ENCODE measurements at regions not wholly inside any gene's neighbourhood (a gene's known extent, or its start where the extent isn't known, plus 50 kb on each side); places are given as distances from the start of the nearest gene placed in this dataset.

DNA sequence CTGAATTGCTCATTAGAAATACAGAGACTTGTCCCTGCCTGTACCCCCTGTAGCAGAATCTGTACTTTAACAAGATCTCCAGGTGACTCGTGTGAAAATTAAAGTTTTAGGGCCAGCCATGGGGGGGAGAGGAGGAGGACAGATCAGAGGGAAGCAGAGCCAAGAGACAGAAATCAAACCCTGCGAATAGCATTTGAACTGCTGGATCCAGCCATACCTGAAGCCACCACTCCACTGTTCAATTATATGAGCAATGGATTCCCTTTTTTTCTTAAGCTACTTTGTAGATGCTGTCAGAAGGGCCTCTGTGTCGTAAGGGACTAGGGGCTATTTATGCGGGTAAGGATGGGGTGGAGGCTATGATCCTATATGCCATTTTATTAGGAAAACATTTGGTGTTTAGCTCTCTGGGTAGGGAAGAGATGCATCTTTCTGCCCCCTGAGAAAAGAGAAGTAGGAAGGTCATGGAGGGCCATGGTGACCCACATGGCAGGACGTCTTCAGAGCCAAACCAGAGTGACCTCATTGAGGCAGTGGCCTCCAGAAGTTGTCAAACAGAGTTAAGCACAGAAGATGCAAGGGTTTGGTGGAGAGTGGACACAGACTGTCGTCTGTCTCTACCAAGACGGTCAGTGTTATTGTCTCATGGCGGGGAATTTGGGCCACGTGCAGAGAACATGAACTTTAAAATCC is 203.9 kb downstream of the PHETA1 start:
- TF ChIP-seq CTCF (IDR thresholded peaks at IDR 0.05) (no peak), EP300 (IDR thresholded peaks at IDR 0.05; ENCODE audit: low read depth) (no peak), POLR2AphosphoS5 (IDR thresholded peaks at IDR 0.05) (no peak), POLR2A (IDR thresholded peaks at IDR 0.05) (no peak)

All from transverse colon (tissue), 4 donors.